IPS-20b (cell line): ENCODE measurements at regions not wholly inside any gene's neighbourhood (a gene's known extent, or its start where the extent isn't known, plus 50 kb on each side); places are given as distances from the start of the nearest gene placed in this dataset.
"Not testable (repeated sequence)": the region's sequence is repeated elsewhere in the genome, so short reads cannot be mapped to it uniquely, and the experiment has no call there.

Experiments used
- H3K27ac ChIP-seq: one replicate; pipeline ENCODE4 v1.5.1; 2013; ENCODE audit warnings: low read length
- H3K27me3 ChIP-seq: 2 replicates; pipeline ENCODE4 v1.6.1; 2013; ENCODE audit warnings: mild to moderate bottlenecking, low read length, inconsistent platforms; ENCODE audit not compliant: insufficient read depth
- H3K36me3 ChIP-seq: 2 replicates; pipeline ENCODE4 v1.6.1; 2013; ENCODE audit warnings: low read depth, mild to moderate bottlenecking, inconsistent platforms, low read length, moderate library complexity; ENCODE audit not compliant: insufficient read depth
- H3K4me1 ChIP-seq: 2 replicates; pipeline ENCODE4 v1.6.1; 2013; ENCODE audit warnings: mild to moderate bottlenecking, control low read depth, inconsistent platforms, low read length, moderate library complexity; ENCODE audit not compliant: insufficient read depth
- H3K4me3 ChIP-seq: 2 replicates; pipeline ENCODE4 v1.5.1; 2013; ENCODE audit warnings: mild to moderate bottlenecking, low read length, inconsistent platforms
- H3K9ac ChIP-seq: 2 replicates; pipeline ENCODE4 v1.6.1; 2013; ENCODE audit warnings: low read depth, mild to moderate bottlenecking, inconsistent platforms, low read length, moderate library complexity
- H3K9me3 ChIP-seq: 2 replicates; pipeline ENCODE4 v1.6.1; 2013; ENCODE audit warnings: mild to moderate bottlenecking, low read depth, low read length, inconsistent platforms; ENCODE audit not compliant: insufficient read depth

GRCh38 chr12:24661657-24662096 lies 287.2 kb downstream of the BCAT1 start:
- Histone ChIP-seq H3K4me1 (no peaks in the 10 kb centered on the region), H3K27me3 (no peaks in the 10 kb centered on the region), H3K36me3 (no peaks in the 10 kb centered on the region), H3K27ac (no peak overlapping the region), H3K4me3 (no peak overlapping the region), H3K9me3 (no peaks in the 10 kb centered on the region), H3K9ac (no peak overlapping the region)

- H3K27ac ChIP-seq = no peak overlapping the region
- no peaks in the 10 kb centered on the region for H3K9me3 ChIP-seq
- H3K4me1 ChIP-seq = no peaks in the 10 kb centered on the region
- no peaks in the 10 kb centered on the region for H3K27me3 ChIP-seq
- H3K36me3 ChIP-seq = no peaks in the 10 kb centered on the region
- H3K4me3 ChIP-seq = no peak overlapping the region
- no peak overlapping the region for H3K9ac ChIP-seq
Observed at GRCh38 chr12:24659016-24659415, 289.9 kb downstream of the BCAT1 start.

GRCh38 chr12:24654344-24654743 lies 294.6 kb downstream of the BCAT1 start:
- H3K36me3 ChIP-seq = not testable (repeated sequence)

GRCh38 chr12:24649634-24650033 lies 299.3 kb downstream of the BCAT1 start:
- H3K4me1 ChIP-seq = no peaks in the 10 kb centered on the region
- H3K4me3 ChIP-seq = no peak overlapping the region
- no peaks in the 10 kb centered on the region for H3K36me3 ChIP-seq
- H3K27me3 ChIP-seq = no peaks in the 10 kb centered on the region
- H3K27ac ChIP-seq = no peak overlapping the region
- H3K9ac ChIP-seq = no peak overlapping the region
- no peaks in the 10 kb centered on the region for H3K9me3 ChIP-seq

More at GRCh38 chr12:24654344-24654743, 294.6 kb downstream of the BCAT1 start:
- H3K4me3 ChIP-seq, H3K27me3 ChIP-seq, H3K27ac ChIP-seq, H3K9ac ChIP-seq, H3K4me1 ChIP-seq, H3K9me3 ChIP-seq: not testable (repeated sequence)

- H3K9me3 ChIP-seq = no peaks in the 10 kb centered on the region
- no peaks in the 10 kb centered on the region for H3K4me1 ChIP-seq
- H3K27me3 ChIP-seq = no peaks in the 10 kb centered on the region
- H3K36me3 ChIP-seq = no peaks in the 10 kb centered on the region
- no peak overlapping the region for H3K4me3 ChIP-seq
- no peak overlapping the region for H3K9ac ChIP-seq
- H3K27ac ChIP-seq = no peak overlapping the region
Observed at GRCh38 chr12:24649209-24649608, 299.7 kb downstream of the BCAT1 start.

- H3K36me3 ChIP-seq = no peaks in the 10 kb centered on the region
Observed at GRCh38 chr12:24645254-24645653, 303.6 kb downstream of the BCAT1 start.

GRCh38 chr12:24643120-24644119 lies 305.5 kb downstream of the BCAT1 start:
- H3K9me3 ChIP-seq = no peaks in the 10 kb centered on the region
- no peaks in the 10 kb centered on the region for H3K27me3 ChIP-seq
- no peaks in the 10 kb centered on the region for H3K4me1 ChIP-seq
- no peaks in the 10 kb centered on the region for H3K36me3 ChIP-seq
- H3K9ac ChIP-seq = no peak overlapping the region
- no peak overlapping the region for H3K27ac ChIP-seq
- H3K4me3 ChIP-seq = no peak overlapping the region

More at GRCh38 chr12:24645254-24645653, 303.6 kb downstream of the BCAT1 start:
- no peak overlapping the region for H3K4me3 ChIP-seq
- no peaks in the 10 kb centered on the region for H3K27me3 ChIP-seq
- no peak overlapping the region for H3K9ac ChIP-seq
- no peaks in the 10 kb centered on the region for H3K4me1 ChIP-seq
- H3K27ac ChIP-seq = no peak overlapping the region
- no peaks in the 10 kb centered on the region for H3K9me3 ChIP-seq

GRCh38 chr12:24639641-24640040 lies 309.3 kb downstream of the BCAT1 start:
- H3K9me3 ChIP-seq = no peaks in the 10 kb centered on the region
- H3K27ac ChIP-seq = no peak overlapping the region
- peaks cover 4% of the 10 kb centered on the region; the same call in 1 of the 2 replicates for H3K4me1 ChIP-seq
- no peak overlapping the region for H3K4me3 ChIP-seq
- H3K27me3 ChIP-seq = no peaks in the 10 kb centered on the region
- H3K36me3 ChIP-seq = no peaks in the 10 kb centered on the region
- H3K9ac ChIP-seq = no peak overlapping the region

GRCh38 chr12:24632466-24632865 lies 316.4 kb downstream of the BCAT1 start:
- H3K4me1 ChIP-seq = peaks cover 4% of the 10 kb centered on the region; the same call in 1 of the 2 replicates
- H3K27me3 ChIP-seq = no peaks in the 10 kb centered on the region
- H3K36me3 ChIP-seq = no peaks in the 10 kb centered on the region
- H3K4me3 ChIP-seq = no peak overlapping the region
- H3K9ac ChIP-seq = no peak overlapping the region
- H3K27ac ChIP-seq = no peak overlapping the region
- no peaks in the 10 kb centered on the region for H3K9me3 ChIP-seq

GRCh38 chr12:24631676-24632426 lies 317.1 kb downstream of the BCAT1 start:
- Histone ChIP-seq H3K27ac (no peak overlapping the region), H3K9ac (no peak overlapping the region), H3K9me3 (no peaks in the 10 kb centered on the region), H3K27me3 (no peaks in the 10 kb centered on the region), H3K4me1 (peaks cover 4% of the 10 kb centered on the region; the same call in 1 of the 2 replicates), H3K4me3 (no peak overlapping the region), H3K36me3 (no peaks in the 10 kb centered on the region)

GRCh38 chr12:24630856-24631255 lies 318.0 kb downstream of the BCAT1 start:
- H3K9me3 ChIP-seq = no peaks in the 10 kb centered on the region
- no peak overlapping the region for H3K4me3 ChIP-seq
- no peaks in the 10 kb centered on the region for H3K4me1 ChIP-seq
- no peak overlapping the region for H3K27ac ChIP-seq
- no peaks in the 10 kb centered on the region for H3K36me3 ChIP-seq
- no peak overlapping the region for H3K9ac ChIP-seq
- no peaks in the 10 kb centered on the region for H3K27me3 ChIP-seq
